ENCODE measurements at regions not wholly inside any gene's neighbourhood (a gene's known extent, or its start where the extent isn't known, plus 50 kb on each side); places are given as distances from the start of the nearest gene placed in this dataset.
"Not testable (repeated sequence)": the region's sequence is repeated elsewhere in the genome, so short reads cannot be mapped to it uniquely, and the experiment has no call there.

- TF ChIP-seq CTCF (IDR thresholded peaks at IDR 0.05; ENCODE audit: partially characterized antibody, unreplicated experiment), result no peak
- DNase-seq, result no peak
- Mint-ChIP-seq H3K9me3 (ENCODE audit: unreplicated experiment) (peaks cover 1% of the 10 kb centered on the region), H3K36me3 (ENCODE audit: unreplicated experiment) (no peaks in the 10 kb centered on the region), H3K4me1 (ENCODE audit: low read depth, unreplicated experiment) (no peaks in the 10 kb centered on the region), H3K27me3 (ENCODE audit: unreplicated experiment) (peaks cover 5% of the 10 kb centered on the region), H3K4me3 (ENCODE audit: unreplicated experiment) (no peak overlapping the region), H3K27ac (ENCODE audit: unreplicated experiment) (no peak overlapping the region)
Observed at GRCh38 chr10:25105743-25106260, 69.0 kb upstream of the GPR158 start.

GRCh38 chr10:25107756-25108155 is 67.0 kb upstream of the GPR158 start:
- no peak for DNase-seq
- Mint-ChIP-seq H3K4me3 (ENCODE audit: unreplicated experiment) (no peak overlapping the region), H3K4me1 (ENCODE audit: low read depth, unreplicated experiment) (no peaks in the 10 kb centered on the region), H3K36me3 (ENCODE audit: unreplicated experiment) (no peaks in the 10 kb centered on the region), H3K27ac (ENCODE audit: unreplicated experiment) (no peak overlapping the region), H3K27me3 (ENCODE audit: unreplicated experiment) (peaks cover 5% of the 10 kb centered on the region), H3K9me3 (ENCODE audit: unreplicated experiment) (peaks cover 1% of the 10 kb centered on the region)
- no peak for TF ChIP-seq CTCF (IDR thresholded peaks at IDR 0.05; ENCODE audit: partially characterized antibody, unreplicated experiment)

- not testable (repeated sequence) for H3K27me3 Mint-ChIP-seq (ENCODE audit: unreplicated experiment); H3K27ac Mint-ChIP-seq (ENCODE audit: unreplicated experiment); DNase-seq; H3K4me3 Mint-ChIP-seq (ENCODE audit: unreplicated experiment); H3K4me1 Mint-ChIP-seq (ENCODE audit: low read depth, unreplicated experiment); H3K9me3 Mint-ChIP-seq (ENCODE audit: unreplicated experiment); H3K36me3 Mint-ChIP-seq (ENCODE audit: unreplicated experiment)
Observed at GRCh38 chr10:25109896-25110295, 64.9 kb upstream of the GPR158 start.

GRCh38 chr10:25112016-25112415 is 62.8 kb upstream of the GPR158 start:
- no peak overlapping the region for H3K27ac Mint-ChIP-seq (ENCODE audit: unreplicated experiment)
- no peak overlapping the region for H3K4me3 Mint-ChIP-seq (ENCODE audit: unreplicated experiment)
- no peak for DNase-seq
- no peaks in the 10 kb centered on the region for H3K9me3 Mint-ChIP-seq (ENCODE audit: unreplicated experiment)
- peaks cover 5% of the 10 kb centered on the region for H3K27me3 Mint-ChIP-seq (ENCODE audit: unreplicated experiment)
- no peaks in the 10 kb centered on the region for H3K36me3 Mint-ChIP-seq (ENCODE audit: unreplicated experiment)
- TF ChIP-seq CTCF (IDR thresholded peaks at IDR 0.05; ENCODE audit: partially characterized antibody, unreplicated experiment), result no peak
- H3K4me1 Mint-ChIP-seq (ENCODE audit: low read depth, unreplicated experiment), result peaks cover 1% of the 10 kb centered on the region

- peak; percentile 78 for DNase-seq
- Mint-ChIP-seq H3K36me3 (ENCODE audit: unreplicated experiment) (no peaks in the 10 kb centered on the region), H3K27me3 (ENCODE audit: unreplicated experiment) (peaks cover 5% of the 10 kb centered on the region), H3K27ac (ENCODE audit: unreplicated experiment) (no peak overlapping the region), H3K9me3 (ENCODE audit: unreplicated experiment) (no peaks in the 10 kb centered on the region), H3K4me1 (ENCODE audit: low read depth, unreplicated experiment) (peaks cover 1% of the 10 kb centered on the region), H3K4me3 (ENCODE audit: unreplicated experiment) (no peak overlapping the region)
- TF ChIP-seq CTCF (IDR thresholded peaks at IDR 0.05; ENCODE audit: partially characterized antibody, unreplicated experiment), result peak; percentile 87
Observed at GRCh38 chr10:25113191-25114035, 61.4 kb upstream of the GPR158 start.

All from glutamatergic neuron (in vitro differentiated cells).